HG03095 (cell line): ENCODE measurements at regions not wholly inside any gene's neighbourhood (a gene's known extent, or its start where the extent isn't known, plus 50 kb on each side); places are given as distances from the start of the nearest gene placed in this dataset.
"Not testable (repeated sequence)": the region's sequence is repeated elsewhere in the genome, so short reads cannot be mapped to it uniquely, and the experiment has no call there.

Experiments used
- ATAC-seq: cut with Tn5 transposase; IDR thresholded peaks from one replicate; pipeline ENCODE4 v1.9.1; 2021; ENCODE audit warnings: moderate library complexity; ENCODE audit not compliant: unreplicated experiment

- no peak for ATAC-seq
Measured at GRCh38 chr13:56015919-56016318, 1124.8 kb upstream of the PRR20A start.

GRCh38 chr13:56019606-56020005 is 1121.1 kb upstream of the PRR20A start:
- ATAC-seq: no peak

GRCh38 chr13:56020425-56020824 is 1120.3 kb upstream of the PRR20A start:
- no peak for ATAC-seq

GRCh38 chr13:56039992-56040391 is 1100.7 kb upstream of the PRR20A start:
- no peak for ATAC-seq

- ATAC-seq: no peak
Measured at GRCh38 chr13:56066321-56066720, 1074.4 kb upstream of the PRR20A start.

- ATAC-seq: no peak
Measured at GRCh38 chr13:56102641-56103040, 1038.1 kb upstream of the PRR20A start.

- no peak for ATAC-seq
Measured at GRCh38 chr13:56110751-56111150, 1030.0 kb upstream of the PRR20A start.

GRCh38 chr13:56134524-56134923 is 1006.2 kb upstream of the PRR20A start:
- ATAC-seq: no peak

- no peak for ATAC-seq
Measured at GRCh38 chr13:56166864-56167263, 973.9 kb upstream of the PRR20A start.

GRCh38 chr13:56168581-56168980 is 972.1 kb upstream of the PRR20A start:
- no peak for ATAC-seq

GRCh38 chr13:56173346-56173745 is 967.4 kb upstream of the PRR20A start:
- no peak for ATAC-seq

GRCh38 chr13:56182598-56182997 is 958.1 kb upstream of the PRR20A start:
- ATAC-seq: no peak

- no peak for ATAC-seq
Measured at GRCh38 chr13:56187331-56187730, 953.4 kb upstream of the PRR20A start.

GRCh38 chr13:56188582-56188981 is 952.1 kb upstream of the PRR20A start:
- not testable (repeated sequence) for ATAC-seq

GRCh38 chr13:56189439-56189838 is 951.3 kb upstream of the PRR20A start:
- ATAC-seq: no peak

GRCh38 chr13:56189978-56190377 is 950.7 kb upstream of the PRR20A start:
- ATAC-seq: no peak

GRCh38 chr13:56198350-56198749 is 942.4 kb upstream of the PRR20A start:
- ATAC-seq: no peak

GRCh38 chr13:56201834-56202233 is 938.9 kb upstream of the PRR20A start:
- no peak for ATAC-seq

GRCh38 chr13:56216221-56216620 is 924.5 kb upstream of the PRR20A start:
- ATAC-seq: no peak

GRCh38 chr13:56247692-56248091 is 893.0 kb upstream of the PRR20A start:
- ATAC-seq: no peak

GRCh38 chr13:56271686-56272085 is 869.0 kb upstream of the PRR20A start:
- ATAC-seq: no peak

GRCh38 chr13:56283262-56283828 is 857.4 kb upstream of the PRR20A start:
- no peak for ATAC-seq

- no peak for ATAC-seq
Measured at GRCh38 chr13:56299650-56300049, 841.1 kb upstream of the PRR20A start.
